ENCODE measurements at regions not wholly inside any gene's neighbourhood (a gene's known extent, or its start where the extent isn't known, plus 50 kb on each side); places are given as distances from the start of the nearest gene placed in this dataset.

DNA sequence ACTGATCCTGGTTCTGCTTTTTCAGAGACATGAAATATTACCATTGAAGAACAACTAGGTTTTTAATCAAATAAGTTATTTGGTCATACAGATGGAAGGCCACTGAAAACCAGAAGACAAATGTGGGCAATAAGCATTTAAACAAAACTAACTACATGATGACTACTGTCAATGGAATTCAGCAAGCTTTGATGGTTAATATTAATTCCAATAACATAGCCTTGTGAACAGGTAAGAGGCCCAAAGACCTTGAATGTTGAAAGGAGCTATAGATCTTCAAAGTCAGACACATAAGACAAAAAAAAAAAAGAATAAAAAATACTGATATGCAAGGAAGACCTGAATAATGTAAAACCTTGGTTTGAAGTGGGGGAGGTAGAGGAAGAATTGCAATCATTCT is 1955.6 kb upstream of the CELF4 start:
- DNase-seq, result no peak

DNA sequence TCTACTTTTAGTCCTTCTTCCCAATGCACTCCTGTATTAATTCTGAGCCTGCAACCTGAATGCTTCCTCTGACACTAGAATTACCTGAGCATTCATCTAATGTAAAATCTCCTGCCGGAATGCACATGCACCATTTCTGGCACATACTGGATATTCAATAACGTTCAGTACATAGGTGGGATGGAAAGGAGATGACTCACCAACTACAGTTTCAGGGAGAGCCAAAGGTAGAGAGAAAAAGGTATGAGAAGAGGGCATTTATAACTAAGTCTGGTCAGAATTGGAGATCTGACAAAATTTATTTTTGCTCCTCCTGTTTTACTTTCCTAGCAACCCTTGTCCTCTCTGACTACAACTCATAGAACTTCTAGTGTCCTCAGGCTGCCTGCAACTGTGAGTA is 1954.1 kb upstream of the CELF4 start:
- no peak for DNase-seq

DNA sequence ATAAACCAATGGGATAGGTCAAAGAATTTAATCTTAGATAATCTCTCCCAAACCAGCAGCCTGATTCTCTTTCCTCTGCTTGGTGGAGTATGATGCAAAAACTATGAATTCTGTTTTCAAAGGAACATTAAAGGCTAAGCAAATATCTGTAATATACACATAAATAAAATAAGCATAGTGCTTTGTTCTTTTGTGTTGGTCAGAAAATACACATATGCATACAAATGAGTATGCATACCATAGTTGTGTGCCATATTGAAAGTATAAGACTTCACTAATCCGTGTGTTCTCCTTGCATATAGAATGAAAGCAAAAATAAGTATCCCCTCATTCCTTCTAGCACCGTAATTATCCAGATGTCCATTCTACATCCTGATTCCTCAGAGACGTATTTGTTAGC is 1949.7 kb upstream of the CELF4 start:
- no peak for DNase-seq

DNA sequence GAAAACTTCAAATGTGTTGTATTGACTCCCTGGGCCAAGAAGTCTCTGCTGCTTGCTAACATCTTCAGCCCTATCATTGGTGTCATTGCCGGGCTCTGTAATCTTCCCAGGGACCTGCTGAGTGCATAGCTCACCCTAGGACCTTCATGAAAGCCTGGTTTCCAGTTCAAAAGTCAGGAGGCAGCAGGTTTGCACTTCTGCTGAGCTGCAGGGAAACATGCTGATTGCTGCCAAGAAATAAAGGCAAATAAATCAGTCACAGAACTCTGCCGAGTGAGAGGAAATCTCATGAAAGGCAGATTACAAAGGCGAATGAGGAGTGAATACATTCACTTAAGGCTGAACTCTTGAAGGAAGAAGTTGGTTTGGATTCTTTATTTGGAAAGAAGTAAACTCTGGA is 1947.6 kb upstream of the CELF4 start:
- DNase-seq, result no peak

DNA sequence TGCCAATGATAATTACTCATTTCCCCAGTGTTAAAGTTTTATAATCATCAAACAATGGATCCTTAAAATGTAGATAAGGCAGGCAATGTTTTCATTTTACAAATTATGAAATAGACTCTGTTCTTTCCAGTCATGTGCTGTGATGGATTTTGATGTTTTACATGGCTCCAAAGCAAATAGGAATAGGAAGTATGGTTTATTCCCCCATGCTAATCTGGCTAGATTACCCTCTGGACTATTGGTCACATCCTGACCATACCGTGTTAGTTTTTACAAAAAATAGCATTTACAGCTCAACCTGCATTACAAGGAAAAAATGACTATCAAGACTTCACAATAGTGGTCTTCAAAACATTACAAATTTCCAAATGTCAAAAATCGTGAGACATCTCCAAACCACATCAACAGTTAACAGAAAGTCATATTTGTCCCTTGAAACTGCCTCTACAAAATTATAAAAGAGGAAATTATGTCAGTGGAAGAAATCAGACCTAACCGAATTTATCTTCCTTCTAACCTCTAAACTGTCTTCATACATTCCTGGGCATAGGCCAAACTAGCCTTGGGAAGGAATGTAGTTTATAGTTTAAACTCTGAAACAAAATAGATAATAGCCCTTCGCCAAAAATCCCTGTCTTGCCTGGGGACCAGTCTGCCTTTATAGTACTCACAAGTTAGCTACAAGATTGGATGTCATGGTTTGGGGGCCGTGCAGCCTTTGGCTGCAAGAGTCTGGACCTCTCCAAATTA is 1941.2 kb upstream of the CELF4 start:
- no peak for DNase-seq

DNA sequence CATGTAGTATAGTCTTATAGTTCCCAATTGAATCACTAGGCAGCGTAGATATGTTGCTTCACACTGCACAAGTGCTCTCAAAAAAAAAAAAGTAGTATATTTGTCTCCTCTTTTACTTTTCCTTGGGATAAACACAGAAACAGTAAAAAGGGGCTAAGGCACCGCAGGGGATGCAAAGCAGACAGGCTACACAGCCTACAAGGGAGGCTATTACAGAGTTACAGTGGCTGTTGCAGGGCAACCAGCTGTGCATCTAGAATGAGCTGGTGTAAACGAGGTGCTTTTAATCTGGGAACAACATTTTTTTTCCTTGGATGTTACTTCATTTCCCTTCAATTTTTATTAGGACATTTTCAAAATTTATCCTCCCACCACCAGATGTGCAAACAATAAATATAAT is 1934.7 kb upstream of the CELF4 start:
- no peak for DNase-seq

DNA sequence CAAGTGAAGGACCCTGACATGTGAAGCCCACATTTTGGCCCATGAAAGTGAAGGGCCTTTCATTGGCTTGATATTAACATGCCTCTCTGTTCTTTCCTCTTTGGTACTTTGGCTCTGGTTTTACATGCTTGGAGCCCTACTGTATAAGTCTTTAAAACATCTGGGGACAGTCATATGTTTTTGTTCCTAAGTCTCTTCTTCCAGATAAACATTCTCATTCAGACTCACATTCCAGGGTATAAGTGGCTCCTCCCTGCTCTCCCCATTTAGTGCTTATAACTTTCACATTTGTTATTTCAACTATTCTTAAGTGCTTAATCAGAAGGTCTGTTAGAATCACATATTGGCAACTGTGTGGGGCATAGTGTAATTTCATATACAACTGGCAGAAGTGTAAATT is 1932.2 kb upstream of the CELF4 start:
- no peak for DNase-seq

DNA sequence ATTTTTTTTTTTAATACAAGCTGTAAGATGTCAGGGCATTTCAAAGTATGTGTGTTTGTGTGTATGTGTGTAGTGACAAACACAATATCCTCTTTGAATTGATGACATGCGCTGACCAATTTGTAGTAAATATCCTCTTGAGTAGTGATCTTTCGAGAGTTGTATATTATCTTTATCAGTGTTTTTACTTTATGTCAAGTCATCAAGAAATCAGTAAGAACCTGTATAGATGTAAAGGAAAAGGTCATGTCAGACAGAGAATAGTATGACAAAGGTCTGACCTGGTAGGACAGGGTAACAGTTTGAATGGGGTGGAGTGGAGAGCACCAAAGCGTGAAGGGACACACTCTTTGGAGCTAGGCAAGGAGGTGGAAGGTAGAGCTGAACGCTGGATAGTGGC is 1931.4 kb upstream of the CELF4 start:
- DNase-seq, result no peak

DNA sequence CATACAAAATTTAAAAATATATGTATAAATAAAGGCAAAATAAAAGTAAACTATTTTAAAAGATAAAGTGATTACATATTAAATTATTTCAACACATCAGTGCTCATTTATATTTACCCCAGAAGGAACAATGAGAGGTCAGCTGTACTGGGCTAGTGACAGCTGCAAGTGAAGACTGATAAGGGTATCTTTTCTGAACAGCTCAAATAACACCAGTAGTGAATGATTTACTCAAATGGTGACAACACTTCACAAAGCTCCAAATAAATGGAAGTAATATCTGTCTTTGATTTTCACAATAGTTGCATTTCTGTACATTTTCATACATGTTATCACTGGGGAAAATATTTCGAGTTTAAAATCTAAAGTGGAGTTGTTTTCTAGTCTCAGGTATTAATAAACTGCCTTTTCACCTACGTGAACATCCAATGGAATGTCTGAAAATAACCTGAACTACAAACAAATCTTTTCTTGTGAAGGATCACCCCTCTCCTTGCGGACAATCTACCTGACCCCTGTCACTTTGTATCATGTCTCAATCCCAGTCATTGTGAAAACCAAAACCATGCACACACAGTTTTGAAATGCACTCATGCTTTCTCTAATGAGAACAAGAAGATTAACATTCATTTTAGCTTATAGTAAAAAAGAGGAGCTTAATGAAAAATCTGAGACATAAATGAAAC is 1928.8 kb upstream of the CELF4 start:
- DNase-seq, result no peak

DNA sequence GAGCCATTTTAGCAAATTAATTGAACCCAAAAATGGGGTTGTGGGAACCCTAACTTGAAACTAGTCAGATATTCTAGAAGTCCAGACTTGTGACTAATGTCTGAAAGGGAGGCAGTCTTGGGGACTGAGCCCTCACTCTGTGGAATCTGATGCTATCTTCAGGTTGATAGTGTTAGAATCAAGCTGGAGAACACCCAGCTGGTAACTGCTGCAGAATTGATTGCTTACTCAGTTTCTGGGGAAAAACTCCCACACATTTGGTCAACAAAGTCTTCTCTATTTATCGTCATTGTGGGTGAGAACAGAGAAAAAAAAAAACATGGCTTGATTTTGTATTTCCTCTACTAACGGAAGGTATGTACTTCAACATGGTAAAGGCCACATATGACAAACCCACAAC is 1925.8 kb upstream of the CELF4 start:
- no peak for DNase-seq

DNA sequence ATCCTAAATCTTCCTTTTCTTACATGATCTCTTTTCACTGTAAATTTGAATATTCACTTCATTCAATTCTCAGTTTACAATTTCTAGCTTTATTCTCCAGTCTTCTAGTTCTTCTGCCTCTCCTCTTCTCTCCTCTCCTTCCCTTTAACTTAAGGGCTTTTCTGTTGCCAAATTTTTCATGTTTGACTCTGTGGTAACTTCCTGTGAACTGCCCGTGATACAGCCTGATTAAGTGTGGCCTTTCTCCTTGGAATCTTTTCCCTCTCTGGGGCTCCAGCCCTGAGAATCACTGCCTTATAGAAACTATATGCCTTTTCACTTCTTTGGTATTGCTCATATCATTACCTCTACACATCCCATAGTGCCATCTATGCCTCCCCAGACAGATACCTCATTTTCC is 1923.8 kb upstream of the CELF4 start:
- no peak for DNase-seq

DNA sequence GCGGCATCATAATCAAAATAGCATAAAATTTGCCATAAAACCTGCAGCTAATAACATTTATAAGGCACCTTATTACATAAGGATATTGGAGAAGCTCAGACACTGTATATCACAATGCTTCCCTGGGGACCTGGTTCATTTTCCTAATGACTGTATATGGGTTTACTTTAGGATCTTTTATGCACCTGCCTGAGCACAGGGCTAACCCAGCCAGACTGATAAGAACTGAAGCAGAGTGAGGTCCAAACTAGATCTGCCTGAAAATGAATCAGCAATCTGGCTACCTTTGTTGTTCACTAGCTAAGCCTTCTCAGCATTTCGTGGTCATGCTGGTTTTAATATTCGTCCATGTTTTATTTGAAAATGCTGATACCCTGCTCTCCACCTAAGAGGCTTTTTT is 1922.3 kb upstream of the CELF4 start:
- no peak for DNase-seq

DNA sequence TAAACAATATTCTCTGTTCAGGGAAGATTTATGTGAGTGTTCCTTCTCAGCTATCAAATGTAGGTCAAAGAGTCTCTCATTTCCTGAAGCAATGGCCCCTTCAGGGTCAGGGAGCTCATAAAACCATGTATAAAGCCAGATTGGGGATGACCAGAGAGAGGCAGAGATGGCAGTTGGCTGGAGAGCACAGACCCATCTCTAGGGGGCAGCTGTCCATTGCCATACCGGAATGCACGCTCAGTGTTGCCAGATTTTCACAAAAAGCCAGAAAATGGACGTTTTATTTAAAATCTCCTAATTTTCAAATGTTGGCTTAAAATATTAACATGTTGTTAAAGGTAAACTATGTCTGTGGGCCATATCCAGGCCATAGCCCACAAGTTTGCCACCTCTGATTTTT is 1920.7 kb upstream of the CELF4 start:
- DNase-seq, result no peak

DNA sequence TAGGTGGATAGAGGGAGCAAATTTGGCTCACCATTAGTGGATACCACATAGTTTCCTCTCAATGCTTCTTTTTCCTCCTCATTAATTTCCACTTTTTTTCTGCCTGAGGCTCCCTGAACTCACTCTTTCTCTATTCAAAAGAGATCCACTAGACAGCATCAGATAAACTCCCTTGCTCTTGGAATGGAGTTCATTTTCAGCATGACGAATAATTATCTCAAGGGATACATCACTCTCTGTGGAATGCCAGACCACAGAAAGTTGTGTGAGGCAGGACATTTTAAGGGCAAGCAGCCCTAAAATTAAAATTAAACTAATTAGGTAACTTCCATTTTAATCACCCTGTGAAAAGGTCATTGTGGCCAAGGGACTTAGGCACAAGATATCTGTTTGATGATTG is 1920.1 kb upstream of the CELF4 start:
- DNase-seq, result no peak

DNA sequence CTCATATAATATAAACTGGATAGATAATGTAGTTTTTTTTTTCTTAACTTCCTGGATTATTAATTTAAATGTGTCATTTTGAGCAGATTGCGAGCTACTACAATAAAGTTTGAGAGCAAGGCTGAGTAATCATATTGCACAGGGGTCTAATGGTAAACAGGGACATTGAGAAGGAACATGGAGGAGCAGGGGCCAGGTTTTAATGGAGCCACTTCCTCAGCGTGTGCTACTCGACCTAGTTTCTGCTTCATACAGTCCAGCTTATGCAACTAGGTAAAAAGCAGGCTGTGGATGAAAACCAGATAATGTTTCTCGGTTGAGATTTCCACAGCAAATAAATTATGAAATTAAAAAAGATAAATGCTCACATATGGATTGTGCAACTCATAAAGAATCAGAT is 1915.7 kb upstream of the CELF4 start:
- no peak for DNase-seq

DNA sequence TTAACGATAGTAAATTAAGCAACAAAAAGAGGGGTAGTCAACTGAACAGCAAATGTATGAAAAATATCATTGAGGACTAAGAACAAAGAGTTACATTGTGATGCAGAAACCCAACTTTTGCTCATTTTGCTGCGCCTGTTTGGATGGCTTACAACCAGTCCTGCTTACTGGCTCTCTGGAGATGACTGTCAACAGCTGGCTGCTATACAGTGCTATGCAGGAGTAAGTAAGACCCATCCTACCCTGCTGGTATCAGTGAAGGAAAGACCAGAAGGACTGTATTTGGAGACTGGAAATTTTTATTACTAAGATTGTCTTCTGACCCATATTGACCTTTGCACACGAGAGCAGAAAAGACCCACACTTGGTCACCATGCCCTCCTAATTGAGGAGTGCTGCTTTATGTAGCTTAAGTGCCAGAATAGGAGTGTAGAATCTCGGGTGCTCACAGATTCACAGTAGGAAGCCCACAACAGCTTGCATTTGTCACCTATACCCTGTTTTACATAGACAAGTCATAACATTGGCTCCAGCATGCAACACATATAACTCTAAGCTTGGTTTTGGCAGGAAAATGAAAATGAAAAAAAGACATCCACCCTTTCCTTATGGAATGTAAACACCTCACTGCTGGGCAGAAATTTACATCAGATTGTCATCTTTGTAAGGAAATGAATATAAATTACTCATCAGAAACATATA is 1915.0 kb upstream of the CELF4 start:
- no peak for DNase-seq

DNA sequence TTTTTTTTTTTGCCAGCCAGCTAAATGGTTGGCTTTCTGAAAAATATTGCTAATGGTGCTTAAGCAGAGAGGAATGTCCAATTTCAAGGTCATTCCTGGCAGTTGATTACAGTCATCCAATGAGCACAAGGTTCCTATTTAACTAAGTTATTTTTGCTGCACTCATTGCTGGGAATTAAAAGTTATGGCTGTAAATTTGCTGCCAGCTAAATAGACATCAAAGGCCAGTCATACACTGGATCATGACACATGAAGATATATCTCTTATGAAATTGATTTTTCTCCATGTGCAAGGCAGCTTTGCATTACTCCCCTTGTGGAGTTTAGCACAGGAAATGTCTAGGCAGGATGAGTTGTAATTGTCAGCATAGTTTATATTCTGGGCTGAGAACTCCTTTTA is 1898.4 kb upstream of the CELF4 start:
- no peak for DNase-seq

DNA sequence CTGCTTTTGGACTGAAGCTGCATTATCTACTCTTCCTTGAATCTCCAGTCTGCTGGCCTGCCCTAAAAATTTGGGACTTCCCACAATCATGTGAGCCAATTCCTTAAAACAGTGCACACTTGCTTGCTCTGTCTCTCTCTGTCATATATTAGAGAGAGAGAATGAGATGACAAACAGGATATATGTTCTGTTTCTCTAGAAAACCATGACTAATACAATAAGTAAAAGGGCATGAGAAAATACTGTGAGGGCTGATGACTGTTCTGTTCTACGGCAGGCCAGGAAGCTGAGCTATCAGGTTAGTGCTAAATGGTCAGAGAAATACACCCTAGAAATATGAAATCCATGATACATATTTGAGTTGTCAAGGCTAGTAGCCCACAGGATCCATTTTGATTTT is 1896.8 kb upstream of the CELF4 start:
- DNase-seq, result no peak

DNA sequence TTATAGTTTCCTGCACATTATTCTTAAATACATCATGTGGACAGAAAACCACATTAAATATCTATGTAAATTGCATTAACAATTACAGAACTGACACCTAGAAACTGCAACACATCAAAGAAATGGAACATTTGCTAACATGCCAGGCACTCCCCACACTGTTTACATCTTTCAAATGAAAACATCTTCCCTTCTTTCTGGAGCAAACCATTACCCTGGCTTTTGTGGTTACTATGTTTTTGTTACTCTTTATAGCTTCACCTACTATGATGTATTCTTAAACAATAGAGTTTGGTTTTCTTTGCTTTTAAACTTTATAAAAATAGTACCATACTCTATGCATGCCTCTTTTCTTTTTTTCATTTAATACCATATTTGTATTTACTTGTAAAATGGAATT is 1894.5 kb upstream of the CELF4 start:
- no peak for DNase-seq

DNA sequence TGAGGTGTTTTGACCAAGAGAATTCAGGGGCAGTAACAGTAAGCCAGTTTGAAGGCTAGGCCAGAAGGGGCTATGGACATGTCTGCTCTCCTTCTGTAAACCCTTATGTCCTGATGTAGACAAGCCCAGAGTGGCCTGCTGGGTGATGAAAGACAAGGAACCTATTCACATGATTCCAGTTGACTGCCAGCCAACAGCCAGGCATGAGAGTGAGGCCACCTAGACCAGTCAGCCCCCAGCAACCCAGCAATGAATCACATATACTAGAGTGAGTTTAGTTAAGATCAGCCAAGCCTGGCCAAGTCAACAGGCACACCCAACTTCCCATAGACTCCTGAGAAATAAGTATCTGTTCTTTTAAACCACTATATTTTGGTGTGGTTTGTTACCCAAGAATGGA is 1889.7 kb upstream of the CELF4 start:
- no peak for DNase-seq

DNA sequence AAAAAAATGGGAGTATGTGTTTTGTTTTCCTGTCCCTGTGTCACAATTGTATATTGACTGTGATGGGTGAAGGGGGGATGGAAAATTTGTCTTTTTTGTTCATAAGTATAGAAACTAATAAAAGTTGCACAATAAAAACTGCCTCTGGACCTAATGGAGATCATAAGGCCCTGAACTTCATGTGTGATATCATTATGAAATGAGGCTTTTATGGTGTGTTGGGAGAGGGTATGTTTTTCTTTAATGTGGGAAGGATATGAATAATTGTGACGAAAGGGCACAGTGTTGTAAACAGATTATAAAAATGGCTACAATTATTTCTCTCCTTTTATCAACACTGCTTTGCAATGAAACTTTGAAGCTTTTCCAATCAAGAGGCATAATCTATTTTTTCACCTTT is 1889.3 kb upstream of the CELF4 start:
- no peak for DNase-seq

DNA sequence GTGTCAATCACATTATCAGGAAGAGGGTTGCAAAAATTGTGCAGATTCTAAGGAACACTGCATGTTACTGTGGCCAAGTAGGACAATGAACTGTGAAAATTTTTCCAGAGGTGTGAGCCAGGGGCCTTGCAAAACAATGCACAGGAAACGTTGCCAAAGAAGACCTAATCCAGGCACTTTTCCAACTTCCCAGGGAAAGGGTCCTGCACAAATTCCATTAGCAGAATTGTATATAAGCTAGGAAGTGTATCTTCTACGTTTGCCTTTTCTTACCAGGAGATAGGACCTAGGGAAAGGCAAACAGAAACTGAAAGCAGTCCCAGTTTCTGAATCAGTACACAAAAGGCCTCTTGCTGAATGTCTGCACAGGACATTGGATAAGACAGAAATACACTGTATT is 1888.3 kb upstream of the CELF4 start:
- no peak for DNase-seq

DNA sequence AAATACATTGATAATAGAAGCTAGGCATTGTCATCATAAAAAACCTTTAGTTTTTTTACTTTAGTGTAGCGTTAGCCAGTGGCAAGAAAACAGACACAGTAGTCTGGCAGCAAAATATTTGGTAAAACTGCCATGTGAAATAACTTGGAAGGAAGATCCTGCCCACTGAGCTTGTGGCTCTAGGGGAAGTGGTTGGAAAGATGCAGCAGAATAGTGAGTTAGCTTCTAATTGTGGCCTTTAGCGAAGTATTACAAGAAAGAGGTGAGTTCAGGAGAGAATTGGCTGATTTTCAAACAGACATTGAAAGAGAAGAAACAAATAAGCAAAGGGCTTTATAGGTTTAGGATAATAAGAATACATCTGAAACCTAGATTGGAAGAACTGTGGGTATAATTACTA is 1887.8 kb upstream of the CELF4 start:
- no peak for DNase-seq

DNA sequence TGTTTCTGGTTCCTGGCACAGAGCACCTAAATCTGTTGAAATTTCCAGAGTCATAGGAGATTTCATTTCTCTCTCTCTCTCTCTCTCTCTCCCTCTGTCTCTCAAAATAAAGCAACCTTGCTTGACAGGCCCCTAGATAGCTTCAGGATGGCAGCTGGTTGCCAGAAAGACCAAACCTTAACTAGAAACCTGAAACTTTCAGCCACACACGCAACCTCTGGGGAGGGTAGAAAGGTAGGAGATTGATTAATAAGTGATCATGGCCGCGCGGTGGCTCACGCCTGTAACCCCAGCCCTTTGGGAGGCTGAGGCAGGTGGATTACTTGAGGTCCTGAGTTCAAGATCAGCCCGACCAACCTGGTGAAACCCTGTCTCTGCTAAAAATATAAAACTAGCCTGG is 1885.4 kb upstream of the CELF4 start:
- no peak for DNase-seq

DNA sequence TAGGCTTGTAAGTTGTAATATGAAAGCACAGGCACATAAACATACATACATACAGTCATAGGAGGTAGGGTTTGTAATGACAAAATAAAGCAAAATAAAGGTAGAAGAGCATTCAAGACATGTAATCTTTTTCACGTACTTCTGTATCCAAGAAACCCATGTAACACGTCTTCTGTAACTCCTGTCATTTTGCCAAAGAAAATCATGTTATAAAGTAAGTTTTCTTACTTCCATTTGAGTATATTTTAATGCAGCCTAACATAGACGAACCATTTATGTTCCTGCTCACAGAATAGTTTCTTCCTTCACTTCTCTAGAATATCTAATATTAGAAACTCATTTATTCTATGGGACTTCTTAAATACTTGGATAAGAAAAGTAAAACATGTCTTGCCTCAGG is 1884.0 kb upstream of the CELF4 start:
- DNase-seq, result no peak

All from NCI-H1048 (cell line).